ENCODE measurements at regions not wholly inside any gene's neighbourhood (a gene's known extent, or its start where the extent isn't known, plus 50 kb on each side); places are given as distances from the start of the nearest gene placed in this dataset.

GRCh38 chr5:175353926-175354325 is 90.1 kb downstream of the DRD1 start:
- Histone ChIP-seq H3K4me3 (no peak overlapping the region), H3K27ac (no peak overlapping the region), H3K36me3 (no peaks in the 10 kb centered on the region), H3K4me1 (no peaks in the 10 kb centered on the region), H3K27me3 (peaks cover 0 to 25% (median 0%) of the 10 kb centered on the region in 3 donors), H3K9me3 (no peaks in the 10 kb centered on the region)
- WGBS, 5 donors: 56 to 68% (median 65%) methylated on average over 2 of the region's 2 CpGs
- TF ChIP-seq POLR2AphosphoS5 (IDR thresholded peaks at IDR 0.05): no peak
- TF ChIP-seq POLR2A (IDR thresholded peaks at IDR 0.05): no peak
- no peak for TF ChIP-seq EP300 (IDR thresholded peaks at IDR 0.05)
- no peak for TF ChIP-seq CTCF (IDR thresholded peaks at IDR 0.05)
- intact Hi-C loops (cut with DNase I; ENCODE audit: low total_unique reads): no loop called here
- no peak for DNase-seq

- Histone ChIP-seq H3K4me1 (no peaks in the 10 kb centered on the region), H3K27me3 (peaks cover 0 to 32% (median 0%) of the 10 kb centered on the region in 3 donors), H3K9me3 (no peaks in the 10 kb centered on the region), H3K36me3 (no peaks in the 10 kb centered on the region), H3K4me3 (no peak overlapping the region), H3K27ac (no peak overlapping the region)
- no peak for DNase-seq
- TF ChIP-seq EP300 (IDR thresholded peaks at IDR 0.05) (no peak), CTCF (IDR thresholded peaks at IDR 0.05) (no peak), POLR2AphosphoS5 (IDR thresholded peaks at IDR 0.05) (no peak), POLR2A (IDR thresholded peaks at IDR 0.05) (no peak)
- intact Hi-C loops (cut with DNase I; ENCODE audit: low total_unique reads): no loop called here
- 73 to 88% (median 79%) methylated on average over 7 of the region's 7 CpGs for WGBS, 5 donors
Measured at GRCh38 chr5:175351897-175352590, 91.9 kb downstream of the DRD1 start.

GRCh38 chr5:175351126-175351525 is 92.9 kb downstream of the DRD1 start:
- Histone ChIP-seq H3K9me3 (no peaks in the 10 kb centered on the region), H3K27me3 (peaks cover 0 to 35% (median 0%) of the 10 kb centered on the region in 3 donors), H3K4me3 (no peak overlapping the region), H3K36me3 (no peaks in the 10 kb centered on the region), H3K4me1 (no peaks in the 10 kb centered on the region), H3K27ac (no peak overlapping the region)
- intact Hi-C loops (cut with DNase I; ENCODE audit: low total_unique reads): no loop called here
- TF ChIP-seq POLR2AphosphoS5 (IDR thresholded peaks at IDR 0.05) (no peak), POLR2A (IDR thresholded peaks at IDR 0.05) (no peak), CTCF (IDR thresholded peaks at IDR 0.05) (no peak), EP300 (IDR thresholded peaks at IDR 0.05) (no peak)
- WGBS, 5 donors: 46 to 91% (median 63%) methylated on average over 6 to 7 of the region's 7 CpGs
- DNase-seq: no peak

- no peak for DNase-seq
- no peak overlapping the region for H3K27ac ChIP-seq
- no peaks in the 10 kb centered on the region for H3K9me3 ChIP-seq
- H3K4me3 ChIP-seq: no peak overlapping the region
- H3K27me3 ChIP-seq: peaks cover 0 to 30% (median 0%) of the 10 kb centered on the region in 3 donors
- 13 to 24% (median 19%) methylated on average over 1 of the region's 1 CpG for WGBS, 5 donors
- H3K36me3 ChIP-seq: no peaks in the 10 kb centered on the region
- no peak for TF ChIP-seq EP300 (IDR thresholded peaks at IDR 0.05)
- TF ChIP-seq CTCF (IDR thresholded peaks at IDR 0.05): no peak
- no peak for TF ChIP-seq POLR2A (IDR thresholded peaks at IDR 0.05)
- no peak for TF ChIP-seq POLR2AphosphoS5 (IDR thresholded peaks at IDR 0.05)
- intact Hi-C loops (cut with DNase I; ENCODE audit: low total_unique reads): no loop called here
- H3K4me1 ChIP-seq: no peaks in the 10 kb centered on the region
Measured at GRCh38 chr5:175347931-175348330, 96.1 kb downstream of the DRD1 start.
